ENCODE measurements at regions not wholly inside any gene's neighbourhood (a gene's known extent, or its start where the extent isn't known, plus 50 kb on each side); places are given as distances from the start of the nearest gene placed in this dataset.

DNA sequence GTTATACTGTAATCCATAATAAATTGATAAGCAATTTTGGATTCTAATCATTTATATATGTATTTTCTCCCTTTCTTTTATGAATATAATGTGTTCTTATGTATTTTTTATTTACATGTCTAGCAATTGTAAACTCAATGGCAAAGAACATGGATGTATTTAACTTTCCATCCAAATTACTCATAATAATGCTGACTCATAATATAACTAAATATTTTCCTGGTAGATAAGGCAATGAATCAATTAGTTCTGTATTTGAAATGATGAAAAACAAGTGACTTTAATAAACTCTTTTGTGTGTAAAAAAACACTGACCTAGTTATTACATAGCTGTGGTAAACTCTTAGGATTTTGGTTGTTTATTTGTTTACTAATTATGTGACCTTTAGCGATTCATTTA, 211.2 kb downstream of the DTHD1 start:
- no peak for DNase-seq (ENCODE audit: low spot score)
- H3K36me3 ChIP-seq (replicated peaks; ENCODE audit: insufficient read depth, low read depth) = no peaks in the 10 kb centered on the region
- no peak overlapping the region for H3K4me3 ChIP-seq
- H3K4me1 ChIP-seq (ENCODE audit: insufficient read depth) = no peaks in the 10 kb centered on the region
- H3K9me2 ChIP-seq (replicated peaks; ENCODE audit: insufficient read depth) = no peaks in the 10 kb centered on the region
- H3K4me2 ChIP-seq = no peak overlapping the region
- no peaks in the 10 kb centered on the region for H3K27me3 ChIP-seq
- WGBS (ENCODE audit: low lambda C conversion rate, missing lambda C conversion rate) = 87% methylated on average over 1 of the region's 1 CpG
- H3K9me3 ChIP-seq (ENCODE audit: low read depth) = no peaks in the 10 kb centered on the region
- TF ChIP-seq EZH2 (IDR thresholded peaks at IDR 0.05; ENCODE audit: borderline replicate concordance) = no peak
- TF ChIP-seq, protein P1, sequence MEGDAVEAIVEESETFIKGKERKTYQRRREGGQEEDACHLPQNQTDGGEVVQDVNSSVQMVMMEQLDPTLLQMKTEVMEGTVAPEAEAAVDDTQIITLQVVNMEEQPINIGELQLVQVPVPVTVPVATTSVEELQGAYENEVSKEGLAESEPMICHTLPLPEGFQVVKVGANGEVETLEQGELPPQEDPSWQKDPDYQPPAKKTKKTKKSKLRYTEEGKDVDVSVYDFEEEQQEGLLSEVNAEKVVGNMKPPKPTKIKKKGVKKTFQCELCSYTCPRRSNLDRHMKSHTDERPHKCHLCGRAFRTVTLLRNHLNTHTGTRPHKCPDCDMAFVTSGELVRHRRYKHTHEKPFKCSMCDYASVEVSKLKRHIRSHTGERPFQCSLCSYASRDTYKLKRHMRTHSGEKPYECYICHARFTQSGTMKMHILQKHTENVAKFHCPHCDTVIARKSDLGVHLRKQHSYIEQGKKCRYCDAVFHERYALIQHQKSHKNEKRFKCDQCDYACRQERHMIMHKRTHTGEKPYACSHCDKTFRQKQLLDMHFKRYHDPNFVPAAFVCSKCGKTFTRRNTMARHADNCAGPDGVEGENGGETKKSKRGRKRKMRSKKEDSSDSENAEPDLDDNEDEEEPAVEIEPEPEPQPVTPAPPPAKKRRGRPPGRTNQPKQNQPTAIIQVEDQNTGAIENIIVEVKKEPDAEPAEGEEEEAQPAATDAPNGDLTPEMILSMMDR (IDR thresholded peaks at IDR 0.05; ENCODE audit: poor library complexity) = no peak
- TF ChIP-seq EZH2phosphoT487 (IDR thresholded peaks at IDR 0.05; ENCODE audit: low read depth, severe bottlenecking, unreplicated experiment) = no peak
- no peaks in the 10 kb centered on the region for H4K20me1 ChIP-seq (ENCODE audit: insufficient read depth, poor library complexity, severe bottlenecking)
- no peak overlapping the region for H3K27ac ChIP-seq
- H3K79me2 ChIP-seq = no peaks in the 10 kb centered on the region
- no peak overlapping the region for H2AFZ ChIP-seq

DNA sequence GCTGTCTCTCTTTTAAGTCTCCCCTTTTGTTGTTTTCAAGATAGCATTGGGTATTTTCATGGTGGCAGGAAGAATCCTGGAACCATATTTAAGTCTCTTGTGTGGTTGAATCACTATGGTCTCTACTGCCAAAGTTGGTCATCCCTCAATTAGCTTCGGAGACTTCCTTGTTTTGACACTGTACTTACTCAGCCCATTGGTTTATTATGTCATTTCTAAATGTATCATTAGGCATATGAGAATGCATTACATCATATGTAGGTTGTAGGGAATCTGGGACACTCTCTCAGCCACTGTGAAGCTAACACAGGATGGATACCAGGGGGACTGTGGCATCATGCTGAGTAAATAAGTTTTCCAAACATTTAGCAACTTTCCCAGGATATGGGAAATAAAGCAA, 211.8 kb downstream of the DTHD1 start:
- WGBS (ENCODE audit: low lambda C conversion rate, missing lambda C conversion rate) = 85% methylated on average over 1 of the region's 1 CpG
- no peaks in the 10 kb centered on the region for H4K20me1 ChIP-seq (ENCODE audit: insufficient read depth, poor library complexity, severe bottlenecking)
- no peaks in the 10 kb centered on the region for H3K36me3 ChIP-seq (replicated peaks; ENCODE audit: insufficient read depth, low read depth)
- no peaks in the 10 kb centered on the region for H3K9me3 ChIP-seq (ENCODE audit: low read depth)
- H3K27ac ChIP-seq = no peak overlapping the region
- no peaks in the 10 kb centered on the region for H3K9me2 ChIP-seq (replicated peaks; ENCODE audit: insufficient read depth)
- no peak overlapping the region for H2AFZ ChIP-seq
- no peaks in the 10 kb centered on the region for H3K27me3 ChIP-seq
- no peaks in the 10 kb centered on the region for H3K4me1 ChIP-seq (ENCODE audit: insufficient read depth)
- no peak for DNase-seq (ENCODE audit: low spot score)
- no peaks in the 10 kb centered on the region for H3K79me2 ChIP-seq
- no peak overlapping the region for H3K4me2 ChIP-seq
- TF ChIP-seq EZH2phosphoT487 (IDR thresholded peaks at IDR 0.05; ENCODE audit: low read depth, severe bottlenecking, unreplicated experiment) = no peak
- TF ChIP-seq, protein P1 (IDR thresholded peaks at IDR 0.05; ENCODE audit: poor library complexity) = no peak
- no peak for TF ChIP-seq EZH2 (IDR thresholded peaks at IDR 0.05; ENCODE audit: borderline replicate concordance)
- H3K4me3 ChIP-seq = no peak overlapping the region

DNA sequence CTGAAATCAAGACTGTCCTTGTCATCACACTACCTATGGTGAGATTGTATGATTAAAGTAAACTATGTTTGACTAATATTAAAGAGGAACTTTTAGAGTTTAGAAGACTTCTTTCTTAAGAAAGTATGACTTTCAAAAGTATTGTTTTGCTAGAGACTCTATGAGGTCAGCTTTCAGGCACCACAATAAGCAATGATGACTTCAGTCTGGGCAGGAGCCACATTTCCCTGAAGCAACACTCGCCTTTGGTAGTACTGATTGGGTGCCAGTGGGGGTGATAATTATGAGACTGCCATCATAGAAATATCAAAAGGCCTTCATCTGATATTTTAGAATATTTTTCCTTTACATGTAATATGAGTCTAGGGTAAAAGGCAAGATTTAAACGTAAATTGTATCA, 212.6 kb downstream of the DTHD1 start:
- H3K27ac ChIP-seq = no peak overlapping the region
- no peaks in the 10 kb centered on the region for H4K20me1 ChIP-seq (ENCODE audit: insufficient read depth, poor library complexity, severe bottlenecking)
- H3K36me3 ChIP-seq (replicated peaks; ENCODE audit: insufficient read depth, low read depth) = no peaks in the 10 kb centered on the region
- H3K9me3 ChIP-seq (ENCODE audit: low read depth) = no peaks in the 10 kb centered on the region
- no peaks in the 10 kb centered on the region for H3K27me3 ChIP-seq
- H3K4me2 ChIP-seq = no peak overlapping the region
- 83% methylated on average over 2 of the region's 2 CpGs for WGBS (ENCODE audit: low lambda C conversion rate, missing lambda C conversion rate)
- DNase-seq (ENCODE audit: low spot score) = no peak
- TF ChIP-seq EZH2 (IDR thresholded peaks at IDR 0.05; ENCODE audit: borderline replicate concordance) (no peak), EZH2phosphoT487 (IDR thresholded peaks at IDR 0.05; ENCODE audit: low read depth, severe bottlenecking, unreplicated experiment) (no peak)
- TF ChIP-seq, protein P1 (IDR thresholded peaks at IDR 0.05; ENCODE audit: poor library complexity) = no peak
- no peak overlapping the region for H2AFZ ChIP-seq
- H3K9me2 ChIP-seq (replicated peaks; ENCODE audit: insufficient read depth) = no peaks in the 10 kb centered on the region
- no peak overlapping the region for H3K4me3 ChIP-seq
- no peaks in the 10 kb centered on the region for H3K4me1 ChIP-seq (ENCODE audit: insufficient read depth)
- no peaks in the 10 kb centered on the region for H3K79me2 ChIP-seq

DNA sequence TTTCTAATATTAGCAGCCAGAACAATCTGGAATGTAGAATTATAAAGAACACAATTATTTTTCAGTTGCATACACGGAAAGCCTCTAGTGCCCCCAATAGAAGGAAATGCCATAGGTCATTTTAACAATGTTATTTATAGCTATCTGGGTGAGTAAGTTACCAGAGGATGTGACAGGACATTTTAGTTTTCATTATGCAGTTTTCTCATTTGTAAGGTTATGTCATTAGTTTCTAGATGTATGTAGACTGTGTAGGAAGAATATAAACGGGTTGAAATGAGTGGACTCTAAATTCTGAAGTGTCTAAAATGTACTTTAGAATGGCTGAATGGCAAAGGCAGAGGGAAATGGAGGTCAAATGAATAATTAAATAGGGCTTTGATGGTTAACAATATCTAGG, 213.3 kb downstream of the DTHD1 start:
- H3K4me1 ChIP-seq (ENCODE audit: insufficient read depth) = no peaks in the 10 kb centered on the region
- DNase-seq (ENCODE audit: low spot score) = no peak
- no peaks in the 10 kb centered on the region for H3K9me3 ChIP-seq (ENCODE audit: low read depth)
- no peaks in the 10 kb centered on the region for H3K36me3 ChIP-seq (replicated peaks; ENCODE audit: insufficient read depth, low read depth)
- H3K79me2 ChIP-seq = no peaks in the 10 kb centered on the region
- H3K4me3 ChIP-seq = no peak overlapping the region
- TF ChIP-seq EZH2phosphoT487 (IDR thresholded peaks at IDR 0.05; ENCODE audit: low read depth, severe bottlenecking, unreplicated experiment) = no peak
- TF ChIP-seq, protein P1 (IDR thresholded peaks at IDR 0.05; ENCODE audit: poor library complexity) = no peak
- no peak for TF ChIP-seq EZH2 (IDR thresholded peaks at IDR 0.05; ENCODE audit: borderline replicate concordance)
- H3K9me2 ChIP-seq (replicated peaks; ENCODE audit: insufficient read depth) = no peaks in the 10 kb centered on the region
- H2AFZ ChIP-seq = no peak overlapping the region
- H3K4me2 ChIP-seq = no peak overlapping the region
- 82% methylated on average over 2 of the region's 2 CpGs for WGBS (ENCODE audit: low lambda C conversion rate, missing lambda C conversion rate)
- no peaks in the 10 kb centered on the region for H4K20me1 ChIP-seq (ENCODE audit: insufficient read depth, poor library complexity, severe bottlenecking)
- no peak overlapping the region for H3K27ac ChIP-seq
- H3K27me3 ChIP-seq = no peaks in the 10 kb centered on the region

All from hepatocyte (in vitro differentiated cells).